Immature natural killer cell (primary cell): ENCODE measurements at regions not wholly inside any gene's neighbourhood (a gene's known extent, or its start where the extent isn't known, plus 50 kb on each side); places are given as distances from the start of the nearest gene placed in this dataset.
A peak's percentile ranks its signal among the peaks of the same experiment; 100 is the strongest.

ENCODE experiments used
- DNase-seq, 3 donors: peaks; one replicate each; pipeline ENCODE4 v3.0.0; 2022; ENCODE audit warnings: mixed read lengths in 1 of 3
- H3K27ac Mint-ChIP-seq, 6 donors: one replicate each; pipeline ENCODE4 v1.8.0; 2020; ENCODE audit warnings: mixed read lengths in 6 of 6, mild to moderate bottlenecking in 5 of 6, inconsistent platforms in 4 of 6, moderate library complexity in 3 of 6
- H3K27me3 Mint-ChIP-seq, 3 donors: one replicate each; pipeline ENCODE4 v1.8.0; 2020 to 2021; ENCODE audit warnings: low read depth in 3 of 3, mild to moderate bottlenecking in 3 of 3, mixed read lengths in 3 of 3, moderate library complexity in 3 of 3, inconsistent platforms in 1 of 3
- H3K36me3 Mint-ChIP-seq, 3 donors: one replicate each; pipeline ENCODE4 v1.8.0; 2020; ENCODE audit warnings: mixed read lengths in 3 of 3, inconsistent platforms in 2 of 3, mild to moderate bottlenecking in 2 of 3
- H3K4me1 Mint-ChIP-seq, 2 donors: one replicate each; pipeline ENCODE4 v1.8.0; 2020; ENCODE audit warnings: inconsistent platforms in 2 of 2, mild to moderate bottlenecking in 2 of 2, mixed read lengths in 2 of 2, moderate library complexity in 1 of 2
- H3K4me3 Mint-ChIP-seq, 5 donors: one replicate each; pipeline ENCODE4 v1.8.0; 2020; ENCODE audit warnings: mild to moderate bottlenecking in 5 of 5, mixed read lengths in 5 of 5, inconsistent platforms in 3 of 5, moderate library complexity in 3 of 5
- H3K9me3 Mint-ChIP-seq, 6 donors: one replicate each; pipeline ENCODE4 v1.8.0; 2020; ENCODE audit warnings: mild to moderate bottlenecking in 6 of 6, mixed read lengths in 6 of 6, inconsistent platforms in 4 of 6, moderate library complexity in 3 of 6

DNA sequence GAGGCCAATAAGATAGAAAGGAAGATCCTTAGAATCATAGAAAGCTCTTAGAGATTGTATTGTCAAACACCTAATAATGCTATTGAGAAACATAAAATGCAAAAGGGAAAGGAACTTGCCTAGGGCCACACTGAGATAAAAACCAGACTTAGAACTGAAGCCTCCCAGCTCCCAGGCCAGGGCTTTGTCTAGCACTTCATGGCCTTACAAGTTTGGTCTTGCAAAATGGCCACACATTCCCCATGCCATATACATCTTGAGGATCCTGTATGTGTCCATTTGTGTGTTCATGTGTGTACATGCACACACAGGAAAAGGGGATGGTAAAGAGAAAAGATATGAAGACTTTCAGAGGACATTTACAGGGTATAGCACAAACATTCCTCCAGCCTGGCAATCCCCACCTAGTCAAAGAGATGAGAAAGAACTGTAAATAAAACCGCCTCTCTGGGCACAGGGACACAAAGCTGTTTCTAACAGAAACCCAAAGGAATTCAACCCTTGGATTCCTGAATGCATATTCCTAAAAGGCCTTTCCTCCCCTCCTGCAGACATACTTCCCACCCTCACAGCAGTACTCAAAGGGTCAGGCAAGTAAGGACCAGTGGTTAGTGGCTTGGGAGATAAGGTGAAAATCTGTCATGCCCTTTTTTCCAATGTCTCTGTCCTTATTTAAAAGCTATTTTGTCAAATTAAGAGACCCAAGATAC lies 99.7 kb upstream of the KLHL29 start:
- no peaks in the 10 kb centered on the region for H3K27me3 Mint-ChIP-seq
- H3K27ac Mint-ChIP-seq: no peak overlapping the region
- no peak for DNase-seq

DNA sequence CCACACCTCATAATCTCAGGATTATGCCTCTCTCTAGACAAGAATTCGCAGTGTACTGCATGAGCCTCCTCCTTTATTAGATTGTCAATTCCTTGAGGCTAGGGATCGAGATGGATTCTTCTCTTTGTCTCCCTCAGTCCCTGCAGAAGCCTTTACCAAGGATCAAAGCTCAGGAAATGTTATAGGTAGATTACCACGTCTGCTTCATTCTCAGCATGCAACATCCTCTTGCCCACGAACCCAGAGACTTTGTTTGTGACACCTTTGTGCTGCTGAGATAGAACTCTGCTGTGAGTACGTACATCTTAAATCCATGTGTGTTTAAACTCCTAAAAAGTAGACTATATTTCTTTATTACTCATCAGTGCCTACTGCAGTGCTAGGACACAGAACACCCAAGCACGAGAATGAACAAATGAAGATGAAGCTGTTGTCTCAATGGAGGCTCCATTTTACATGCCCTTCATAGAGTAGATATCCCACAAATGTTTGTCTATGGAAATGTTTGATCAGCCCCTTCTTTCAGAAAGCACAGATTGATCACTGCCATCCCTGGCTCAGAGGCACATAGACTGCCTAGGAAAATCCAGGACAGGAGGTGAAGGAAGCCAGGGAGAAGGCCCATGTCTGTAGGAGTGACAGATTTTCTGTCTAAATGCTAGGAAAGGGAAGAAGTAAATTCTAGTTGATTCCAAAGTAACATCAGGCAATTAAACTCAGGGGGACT lies 98.8 kb upstream of the KLHL29 start:
- Mint-ChIP-seq H3K36me3 (no peaks in the 10 kb centered on the region), H3K9me3 (peaks cover 0 to 7% (median 0%) of the 10 kb centered on the region in 6 donors), H3K27me3 (no peaks in the 10 kb centered on the region), H3K4me1 (no peaks in the 10 kb centered on the region), H3K27ac (no peak overlapping the region), H3K4me3 (no peak overlapping the region)
- no peak for DNase-seq

More for the DNA sequence above, 99.7 kb upstream of the KLHL29 start:
- Mint-ChIP-seq H3K36me3 (no peaks in the 10 kb centered on the region), H3K4me1 (no peaks in the 10 kb centered on the region), H3K9me3 (peaks cover 0 to 7% (median 0%) of the 10 kb centered on the region in 6 donors), H3K4me3 (no peak overlapping the region)

DNA sequence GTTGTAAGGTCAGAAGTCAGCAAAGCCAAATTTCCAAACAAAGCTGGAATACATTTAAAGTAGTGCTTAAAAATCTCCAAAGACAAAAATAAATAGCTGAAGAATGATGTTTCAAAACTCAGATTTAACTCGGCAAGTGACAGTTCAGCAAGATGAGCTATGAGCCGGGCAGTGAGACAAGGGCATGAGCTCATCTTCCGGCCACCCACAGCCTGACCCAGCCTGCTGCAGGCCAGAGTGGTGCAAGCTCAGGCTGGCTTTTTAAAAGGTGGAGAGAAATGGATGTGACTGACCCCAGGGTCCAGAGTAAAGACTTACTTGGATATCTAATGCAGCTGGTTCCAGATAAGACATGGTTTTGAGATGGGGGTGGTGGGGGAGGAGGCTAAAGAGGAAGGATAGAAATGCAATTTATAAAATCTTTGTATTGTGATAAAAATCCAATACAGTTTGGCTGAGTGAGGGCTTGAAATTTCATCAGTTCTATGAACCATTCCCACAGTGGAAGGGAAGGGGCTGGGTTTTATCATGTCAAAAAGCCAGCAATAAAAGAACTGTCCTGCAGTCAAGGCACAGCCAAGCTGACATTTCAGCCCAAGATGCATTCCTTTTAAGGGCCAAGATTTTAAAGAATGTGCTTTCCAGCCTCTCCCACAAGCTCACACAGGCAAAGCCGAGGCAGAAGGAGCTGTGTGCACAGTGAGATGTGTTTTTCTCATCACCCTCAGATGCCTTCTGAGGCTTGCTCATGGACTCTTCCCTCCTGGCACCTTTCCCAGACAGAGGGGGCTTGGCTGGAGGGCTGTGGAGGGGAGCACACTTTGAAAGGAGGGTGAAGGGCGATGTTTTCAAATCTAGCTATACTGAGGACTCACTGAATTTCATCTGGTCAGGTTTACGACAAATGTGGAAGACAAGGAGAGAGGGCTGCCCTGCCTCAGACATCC lies 97.9 kb upstream of the KLHL29 start:
- Mint-ChIP-seq H3K9me3 (peaks cover 0 to 5% (median 0%) of the 10 kb centered on the region in 6 donors), H3K36me3 (no peaks in the 10 kb centered on the region), H3K4me3 (no peak overlapping the region), H3K4me1 (no peaks in the 10 kb centered on the region), H3K27ac (no peak overlapping the region), H3K27me3 (no peaks in the 10 kb centered on the region)
- DNase-seq: no peak

DNA sequence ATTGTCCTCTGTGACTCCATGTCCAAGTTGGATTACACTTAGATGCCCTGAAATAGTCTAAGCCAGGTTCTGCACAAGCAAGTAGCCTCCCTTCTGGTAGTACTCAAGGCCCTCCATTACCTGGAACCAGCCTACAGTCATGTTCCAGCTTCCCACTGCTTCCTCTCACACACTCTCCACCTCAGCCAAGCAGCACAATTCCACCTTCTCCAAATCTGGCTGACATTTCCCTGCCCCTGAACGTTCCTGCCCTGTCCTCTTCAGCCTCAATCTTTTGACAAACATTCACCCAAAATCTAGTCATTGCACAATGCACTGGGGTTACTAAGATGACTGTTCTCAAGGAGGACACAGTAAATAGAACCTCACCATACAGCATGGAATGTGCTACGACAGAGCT lies 95.3 kb upstream of the KLHL29 start:
- Mint-ChIP-seq H3K4me3 (no peak overlapping the region), H3K27ac (no peak overlapping the region), H3K36me3 (no peaks in the 10 kb centered on the region), H3K4me1 (no peaks in the 10 kb centered on the region), H3K27me3 (peaks cover 0 to 2% (median 0%) of the 10 kb centered on the region in 3 donors), H3K9me3 (no peaks in the 10 kb centered on the region)
- DNase-seq: no peak

DNA sequence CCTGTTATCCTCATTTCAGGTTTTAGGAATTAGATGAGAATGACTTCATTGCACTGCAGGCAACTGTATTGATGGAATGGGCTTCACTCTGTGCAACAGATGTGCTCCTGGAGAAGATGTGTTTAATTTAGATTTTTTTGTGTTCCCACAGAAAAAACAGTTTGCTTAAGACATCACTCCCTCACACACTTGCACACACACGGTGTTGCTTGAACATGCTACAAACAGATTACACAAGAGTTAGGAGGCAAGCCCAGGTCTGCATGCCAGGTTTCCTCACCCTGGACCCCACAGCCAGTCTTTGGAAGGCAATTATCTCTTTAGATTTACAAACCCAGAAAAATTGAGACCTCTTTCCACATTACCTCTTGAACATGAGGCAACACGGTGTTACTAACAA lies 93.7 kb upstream of the KLHL29 start:
- no peaks in the 10 kb centered on the region for H3K4me1 Mint-ChIP-seq
- H3K4me3 Mint-ChIP-seq: no peak overlapping the region
- no peaks in the 10 kb centered on the region for H3K36me3 Mint-ChIP-seq
- H3K27ac Mint-ChIP-seq: no peak overlapping the region
- H3K9me3 Mint-ChIP-seq: no peaks in the 10 kb centered on the region
- no peak for DNase-seq
- peaks cover 0 to 5% (median 2%) of the 10 kb centered on the region in 3 donors for H3K27me3 Mint-ChIP-seq

DNA sequence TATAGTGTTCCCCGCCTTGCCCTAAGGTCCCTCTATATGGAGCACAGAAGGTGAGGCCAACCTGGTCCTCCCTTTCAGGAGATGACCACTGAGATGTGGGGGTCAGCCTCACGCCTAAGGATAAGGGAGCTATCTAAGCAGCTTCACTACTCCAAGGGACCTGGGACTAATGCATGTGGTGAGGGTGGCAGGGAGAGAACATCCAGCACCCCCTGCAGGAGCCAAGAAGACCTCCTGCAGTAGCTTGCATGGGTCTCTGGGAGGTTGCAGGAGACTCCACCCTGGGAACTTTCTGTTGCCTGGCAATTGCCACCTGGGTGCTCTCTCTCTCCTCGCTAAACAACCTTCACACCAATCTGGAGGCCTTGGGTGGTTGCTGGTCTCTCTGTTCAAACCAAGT lies 93.0 kb upstream of the KLHL29 start:
- no peaks in the 10 kb centered on the region for H3K36me3 Mint-ChIP-seq
- peaks cover 0 to 5% (median 2%) of the 10 kb centered on the region in 3 donors for H3K27me3 Mint-ChIP-seq
- H3K4me1 Mint-ChIP-seq: no peaks in the 10 kb centered on the region
- no peak for DNase-seq
- H3K4me3 Mint-ChIP-seq: no peak overlapping the region
- H3K9me3 Mint-ChIP-seq: no peaks in the 10 kb centered on the region
- no peak overlapping the region for H3K27ac Mint-ChIP-seq

DNA sequence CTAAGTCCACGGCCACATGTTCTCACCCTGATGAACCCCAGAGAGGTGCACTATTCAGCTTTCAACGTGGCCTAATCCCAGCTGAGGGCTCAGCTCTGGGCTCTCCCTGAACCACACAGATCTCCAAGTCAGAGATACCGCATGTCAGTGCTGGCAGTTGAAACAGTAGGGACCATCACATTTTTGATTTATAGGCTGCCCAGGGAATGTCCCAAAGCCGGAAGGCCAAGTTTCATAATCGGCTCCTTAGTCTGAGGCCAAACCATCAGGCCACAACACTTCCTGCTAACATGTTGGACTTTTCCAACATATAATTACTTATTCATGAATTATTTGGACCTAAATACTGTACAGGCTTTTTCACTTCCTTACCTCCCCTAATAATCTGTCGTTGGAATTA lies 91.9 kb upstream of the KLHL29 start:
- no peak for DNase-seq

DNA sequence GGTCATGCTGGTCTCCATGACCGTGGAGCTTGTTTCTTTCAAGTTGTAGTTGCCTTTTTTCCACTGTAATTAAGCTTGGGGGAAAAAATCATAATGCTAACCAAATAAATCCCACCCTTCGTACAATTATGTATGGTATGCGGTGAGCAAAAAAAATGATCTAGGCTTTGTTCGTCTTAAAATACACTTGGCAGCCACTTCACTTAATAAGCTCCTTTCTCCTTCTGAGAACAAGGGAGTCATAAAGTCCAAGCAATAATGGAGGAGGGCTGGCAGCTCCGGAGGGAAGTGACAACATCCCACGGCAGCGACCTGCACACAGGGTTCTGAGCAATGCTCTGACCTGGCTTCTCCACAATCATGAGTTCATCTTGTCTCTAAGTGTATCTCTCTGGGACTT lies 91.2 kb upstream of the KLHL29 start:
- no peak for DNase-seq
- Mint-ChIP-seq H3K36me3 (no peaks in the 10 kb centered on the region), H3K4me1 (no peaks in the 10 kb centered on the region), H3K9me3 (no peaks in the 10 kb centered on the region), H3K27ac (no peak overlapping the region), H3K4me3 (no peak overlapping the region), H3K27me3 (peaks cover 0 to 9% (median 3%) of the 10 kb centered on the region in 3 donors)

More for the DNA sequence above, 91.9 kb upstream of the KLHL29 start:
- no peak overlapping the region for H3K27ac Mint-ChIP-seq
- no peaks in the 10 kb centered on the region for H3K36me3 Mint-ChIP-seq
- no peaks in the 10 kb centered on the region for H3K9me3 Mint-ChIP-seq
- peaks cover 0 to 5% (median 2%) of the 10 kb centered on the region in 3 donors for H3K27me3 Mint-ChIP-seq
- H3K4me1 Mint-ChIP-seq: no peaks in the 10 kb centered on the region
- no peak overlapping the region for H3K4me3 Mint-ChIP-seq

DNA sequence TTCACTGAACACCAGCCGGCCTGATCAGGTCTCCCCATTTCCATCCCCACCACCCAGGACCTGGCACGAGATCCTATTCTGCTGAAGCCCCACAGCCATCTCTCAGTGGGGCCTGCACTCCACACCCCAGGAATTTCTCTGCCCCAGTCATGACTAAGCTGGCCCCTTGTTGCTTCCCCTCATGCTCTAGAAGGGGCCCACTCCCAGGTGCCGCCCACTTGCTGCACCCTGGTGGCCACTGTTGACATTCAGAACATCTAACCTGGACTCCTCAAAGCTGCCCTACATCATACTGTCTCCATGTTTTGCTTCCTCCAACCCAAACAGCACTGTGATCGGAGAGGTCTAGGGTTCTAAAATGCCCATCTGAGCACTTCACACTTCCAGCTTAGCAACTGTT lies 90.7 kb upstream of the KLHL29 start:
- H3K4me3 Mint-ChIP-seq: no peak overlapping the region
- no peaks in the 10 kb centered on the region for H3K9me3 Mint-ChIP-seq
- no peak for DNase-seq
- no peak overlapping the region for H3K27ac Mint-ChIP-seq
- H3K4me1 Mint-ChIP-seq: no peaks in the 10 kb centered on the region
- H3K27me3 Mint-ChIP-seq: peaks cover 0 to 9% (median 3%) of the 10 kb centered on the region in 3 donors
- H3K36me3 Mint-ChIP-seq: no peaks in the 10 kb centered on the region

DNA sequence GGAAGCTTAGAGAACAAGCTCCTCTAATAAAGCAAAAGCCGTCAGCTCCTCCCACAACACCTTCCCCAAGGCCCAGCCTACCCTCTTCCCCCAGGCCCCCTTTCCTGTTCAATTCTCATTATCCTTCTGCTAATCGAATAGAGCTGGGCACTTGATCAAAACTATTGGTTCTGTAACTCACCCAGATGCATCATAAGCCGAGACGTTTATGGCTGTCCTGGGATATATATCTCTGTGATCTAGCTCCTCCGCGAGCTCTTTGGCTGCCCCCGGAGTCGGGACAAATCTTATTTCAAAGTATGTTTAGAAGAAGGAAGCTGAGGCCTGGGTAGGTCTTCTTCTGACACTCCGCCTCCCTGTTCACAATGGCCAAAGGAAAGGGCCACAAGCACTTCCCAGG lies 88.3 kb upstream of the KLHL29 start:
- no peaks in the 10 kb centered on the region for H3K9me3 Mint-ChIP-seq

DNA sequence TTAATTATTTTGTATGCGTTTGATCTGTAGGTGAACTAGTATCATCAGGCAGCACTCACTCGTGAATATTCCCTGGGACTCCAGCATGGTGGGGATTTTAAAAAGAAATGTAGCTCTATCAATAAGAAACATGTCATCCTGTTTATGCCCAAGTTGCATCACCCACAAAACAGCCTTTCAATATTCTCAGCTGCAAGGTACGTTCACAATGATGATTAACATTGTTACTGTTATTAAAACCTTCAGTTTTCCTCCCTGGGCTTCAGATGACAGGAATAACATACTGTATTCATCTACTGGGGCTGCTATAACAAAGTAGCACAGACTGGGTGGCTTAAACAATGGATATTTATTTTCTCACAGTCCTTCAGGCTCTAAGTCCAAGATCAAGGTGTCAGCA lies 87.9 kb upstream of the KLHL29 start:
- H3K9me3 Mint-ChIP-seq: no peaks in the 10 kb centered on the region
- H3K4me1 Mint-ChIP-seq: no peaks in the 10 kb centered on the region
- no peaks in the 10 kb centered on the region for H3K36me3 Mint-ChIP-seq
- no peak overlapping the region for H3K4me3 Mint-ChIP-seq
- DNase-seq: no peak
- H3K27me3 Mint-ChIP-seq: peaks cover 3 to 9% (median 3%) of the 10 kb centered on the region in 3 donors
- no peak overlapping the region for H3K27ac Mint-ChIP-seq

More for the DNA sequence above, 88.3 kb upstream of the KLHL29 start:
- no peaks in the 10 kb centered on the region for H3K4me1 Mint-ChIP-seq
- DNase-seq: no peak
- no peak overlapping the region for H3K27ac Mint-ChIP-seq
- peaks cover 3 to 9% (median 3%) of the 10 kb centered on the region in 3 donors for H3K27me3 Mint-ChIP-seq
- no peak overlapping the region for H3K4me3 Mint-ChIP-seq
- no peaks in the 10 kb centered on the region for H3K36me3 Mint-ChIP-seq

DNA sequence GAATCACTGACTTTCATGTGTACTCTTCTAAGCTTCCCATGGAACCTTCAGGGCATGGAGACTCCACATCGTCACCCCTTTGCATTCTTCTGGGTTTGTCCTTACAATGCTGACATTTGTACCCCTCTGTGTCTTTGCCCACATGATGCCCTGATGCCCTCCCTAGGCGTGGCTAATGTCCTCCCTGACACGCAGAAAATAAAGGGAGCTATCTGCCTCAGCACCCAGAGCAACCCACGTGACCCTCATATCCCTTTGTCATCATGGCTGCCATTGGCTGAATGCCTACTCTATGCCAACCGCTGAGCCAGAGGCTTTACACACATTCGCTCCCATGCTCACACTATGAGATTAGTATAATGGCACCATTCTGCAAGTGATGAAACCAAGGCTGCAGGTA lies 86.4 kb upstream of the KLHL29 start:
- H3K4me1 Mint-ChIP-seq: no peaks in the 10 kb centered on the region

DNA sequence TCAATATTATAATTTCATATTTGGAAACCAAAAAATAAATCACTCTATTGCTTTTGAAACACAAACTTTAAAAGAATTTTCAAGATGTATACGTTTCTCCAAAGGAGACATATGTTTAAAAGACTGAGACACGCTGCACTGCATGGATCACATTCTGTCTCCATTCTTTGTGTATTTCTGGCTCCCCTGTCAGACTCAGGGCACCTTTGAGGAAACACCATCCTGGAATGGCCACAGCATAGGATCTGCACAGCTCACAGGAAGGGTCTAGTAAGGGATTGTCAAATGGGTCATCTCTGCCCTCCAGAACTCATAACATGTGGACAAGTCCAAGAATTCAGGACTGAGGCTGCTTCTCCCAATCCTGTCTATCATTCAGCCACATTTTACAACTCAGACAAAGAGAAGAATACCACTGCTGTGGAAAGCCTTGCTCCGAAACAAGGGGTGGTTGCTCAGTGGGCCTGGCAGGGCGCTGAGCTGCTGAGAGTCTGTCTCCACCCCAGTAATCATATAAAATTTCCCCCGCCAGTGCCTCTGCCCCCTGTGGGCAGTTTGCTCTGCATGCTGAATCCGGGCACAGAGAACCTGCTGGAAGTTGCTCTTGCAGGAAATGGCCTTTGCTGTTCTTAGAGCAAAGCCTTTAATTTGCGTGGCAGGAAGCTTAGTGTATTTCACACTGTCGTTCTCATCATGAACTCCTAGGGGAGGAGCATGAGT lies 85.3 kb upstream of the KLHL29 start:
- peaks cover 2 to 10% (median 3%) of the 10 kb centered on the region in 3 donors for H3K27me3 Mint-ChIP-seq
- no peak overlapping the region for H3K27ac Mint-ChIP-seq
- H3K36me3 Mint-ChIP-seq: no peaks in the 10 kb centered on the region
- H3K4me3 Mint-ChIP-seq: no peak overlapping the region
- no peaks in the 10 kb centered on the region for H3K9me3 Mint-ChIP-seq
- no peaks in the 10 kb centered on the region for H3K4me1 Mint-ChIP-seq
- DNase-seq: no peak

More for the DNA sequence above, 86.4 kb upstream of the KLHL29 start:
- DNase-seq: no peak
- peaks cover 2 to 9% (median 3%) of the 10 kb centered on the region in 3 donors for H3K27me3 Mint-ChIP-seq
- no peaks in the 10 kb centered on the region for H3K36me3 Mint-ChIP-seq
- no peak overlapping the region for H3K4me3 Mint-ChIP-seq
- peak overlapping the region in 1 of 6 donors; percentile 58 for H3K27ac Mint-ChIP-seq
- H3K9me3 Mint-ChIP-seq: no peaks in the 10 kb centered on the region
